GM03348 (cell line): ENCODE measurements at regions not wholly inside any gene's neighbourhood (a gene's known extent, or its start where the extent isn't known, plus 50 kb on each side); places are given as distances from the start of the nearest gene placed in this dataset.

Experiments
- DNase-seq: peaks from one replicate; pipeline ENCODE4 v3.0.0; 2012; ENCODE audit warnings: low spot score

- no peak for DNase-seq
These were observed 165.8 kb downstream of the GADD45G start for GRCh38 chr9:89770531-89771174.

GRCh38 chr9:89771205-89771604 lies 166.4 kb downstream of the GADD45G start:
- DNase-seq = no peak

GRCh38 chr9:89773170-89773569 lies 168.4 kb downstream of the GADD45G start:
- no peak for DNase-seq

- no peak for DNase-seq
These were observed 170.1 kb downstream of the GADD45G start for GRCh38 chr9:89774858-89775370.

GRCh38 chr9:89775641-89776040 lies 170.8 kb downstream of the GADD45G start:
- no peak for DNase-seq

GRCh38 chr9:89776795-89777525 lies 172.1 kb downstream of the GADD45G start:
- no peak for DNase-seq

- no peak for DNase-seq
These were observed 172.7 kb downstream of the GADD45G start for GRCh38 chr9:89777544-89777943.

- DNase-seq = no peak
These were observed 173.6 kb downstream of the GADD45G start for GRCh38 chr9:89778100-89779090.

- no peak for DNase-seq
These were observed 174.8 kb downstream of the GADD45G start for GRCh38 chr9:89779405-89780203.

GRCh38 chr9:89780959-89781358 lies 176.1 kb downstream of the GADD45G start:
- no peak for DNase-seq

- no peak for DNase-seq
These were observed 177.2 kb downstream of the GADD45G start for GRCh38 chr9:89781838-89782540.

GRCh38 chr9:89786655-89787054 lies 181.8 kb downstream of the GADD45G start:
- no peak for DNase-seq

GRCh38 chr9:89787595-89787994 lies 182.8 kb downstream of the GADD45G start:
- no peak for DNase-seq

- DNase-seq = no peak
These were observed 183.6 kb downstream of the GADD45G start for GRCh38 chr9:89788434-89788833.

GRCh38 chr9:89789922-89790510 lies 185.2 kb downstream of the GADD45G start:
- DNase-seq = no peak

GRCh38 chr9:89790542-89791109 lies 185.8 kb downstream of the GADD45G start:
- no peak for DNase-seq

GRCh38 chr9:89791754-89792153 lies 186.9 kb downstream of the GADD45G start:
- DNase-seq = no peak

GRCh38 chr9:89792189-89793123 lies 187.6 kb downstream of the GADD45G start:
- DNase-seq = no peak

- DNase-seq = no peak
These were observed 188.3 kb downstream of the GADD45G start for GRCh38 chr9:89793124-89793495.
